CD4-positive, alpha-beta T cell treated with Interleukin-12 subunit alpha and Interleukin-12 subunit beta, for 1 hour (primary cell): ENCODE measurements at regions not wholly inside any gene's neighbourhood (a gene's known extent, or its start where the extent isn't known, plus 50 kb on each side); places are given as distances from the start of the nearest gene placed in this dataset.
"Not testable (repeated sequence)": the region's sequence is repeated elsewhere in the genome, so short reads cannot be mapped to it uniquely, and the experiment has no call there.

Experiments used
- DNase-seq: peaks from one replicate; pipeline ENCODE4 v3.0.0-alpha.2; 2020

DNA sequence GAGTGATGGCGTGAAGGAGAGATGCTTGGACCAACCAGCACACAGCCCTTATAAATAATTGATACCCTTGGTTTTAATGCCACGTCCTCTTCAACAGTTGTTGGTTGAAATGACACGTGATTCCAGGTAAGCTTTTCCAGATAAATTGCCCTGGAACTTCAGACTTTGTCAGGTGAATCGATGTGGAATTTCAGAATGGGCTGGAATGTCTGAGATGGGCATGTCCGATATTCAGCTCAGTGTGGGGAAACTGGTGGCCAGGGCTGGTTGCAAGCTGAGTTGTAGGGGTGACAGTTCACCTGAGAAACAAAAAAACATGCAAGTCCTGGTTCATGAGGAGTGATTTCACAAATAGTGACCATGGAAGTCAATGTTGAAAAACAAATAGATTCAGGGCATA lies 104.0 kb upstream of the PRKX start:
- DNase-seq, result not testable (repeated sequence)

DNA sequence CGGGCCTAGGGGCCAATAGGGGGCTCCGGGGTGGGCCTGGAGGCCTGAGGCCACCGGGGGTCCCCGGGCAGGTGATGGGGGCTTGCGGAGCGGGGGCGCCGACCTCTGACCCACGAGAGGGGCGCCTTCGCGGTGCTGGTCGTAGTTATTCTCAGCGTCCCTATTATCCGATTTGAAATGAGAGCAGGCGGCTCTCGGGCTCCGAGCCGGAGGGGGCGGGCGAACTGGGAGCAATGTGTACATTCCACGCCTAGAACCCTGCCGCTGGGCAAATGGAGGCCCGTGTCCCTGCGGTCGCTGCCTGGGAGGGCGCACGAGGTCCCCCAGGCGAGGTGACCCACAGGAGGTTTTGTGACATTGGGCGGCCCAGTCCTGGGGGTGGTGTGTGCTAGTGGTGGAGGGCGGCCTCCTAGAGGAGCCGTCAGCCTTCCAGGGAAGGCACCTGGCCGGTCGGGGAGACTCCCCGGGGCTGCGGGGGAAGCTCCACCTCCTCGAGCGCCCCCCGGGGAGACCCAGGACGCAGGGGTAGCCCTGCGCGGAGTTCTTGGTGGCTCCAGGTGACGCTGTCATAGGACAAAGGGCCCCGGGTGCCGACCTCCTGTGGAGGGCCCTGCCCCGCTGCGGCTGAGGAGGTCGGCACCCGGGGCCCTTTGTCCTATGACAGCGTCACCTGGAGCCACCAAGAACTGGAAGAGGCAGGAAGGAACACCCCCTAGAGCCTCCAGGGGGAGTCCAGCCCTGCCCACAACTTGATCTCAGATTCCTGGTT lies 102.6 kb upstream of the PRKX start:
- peak; percentile 28 for DNase-seq

DNA sequence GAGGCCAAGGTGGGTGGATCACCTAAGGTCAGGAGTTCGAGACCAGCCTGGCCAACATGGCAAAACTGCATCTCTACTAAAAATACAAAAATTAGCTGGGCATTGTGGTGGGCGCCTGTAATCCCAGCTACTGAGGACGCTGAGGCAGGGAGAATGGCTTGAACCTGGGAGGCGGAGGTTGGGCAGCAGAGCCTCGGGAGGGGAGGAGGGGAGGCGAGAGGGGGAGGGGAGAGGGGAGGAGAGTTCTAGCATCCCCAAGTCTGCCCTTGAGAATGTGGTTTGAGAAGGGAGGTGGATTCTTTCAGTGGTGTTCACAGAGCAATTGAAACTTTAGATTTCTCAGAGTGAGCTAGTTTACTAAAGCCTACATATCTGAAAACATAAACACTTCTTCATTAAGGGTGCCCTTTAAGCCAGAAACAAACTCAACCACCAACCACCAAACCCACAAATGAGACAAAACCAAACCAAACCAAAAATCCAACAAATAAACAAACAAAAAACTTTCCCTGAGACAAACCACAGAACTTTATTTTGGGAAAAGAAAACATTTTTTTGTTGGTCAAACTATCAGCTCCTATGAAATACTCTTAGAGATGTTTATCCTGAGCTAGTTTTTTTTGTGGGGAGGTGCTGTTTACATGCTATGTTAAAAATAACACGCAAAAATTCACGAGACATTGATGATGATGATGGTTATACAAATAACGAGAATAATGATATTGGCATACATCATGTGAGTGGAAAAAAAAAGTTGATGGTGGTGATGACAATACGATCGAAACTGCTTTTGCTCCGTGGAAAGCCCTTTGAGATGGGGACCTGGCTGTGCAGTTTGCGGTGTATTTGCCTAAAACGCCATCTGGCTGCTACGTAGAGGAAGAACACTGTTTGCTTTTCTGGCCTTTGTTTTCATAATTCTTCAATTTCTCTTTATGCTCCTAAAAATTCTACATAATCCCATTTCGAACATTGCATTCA lies 98.2 kb upstream of the PRKX start:
- DNase-seq, result peak; percentile 65

DNA sequence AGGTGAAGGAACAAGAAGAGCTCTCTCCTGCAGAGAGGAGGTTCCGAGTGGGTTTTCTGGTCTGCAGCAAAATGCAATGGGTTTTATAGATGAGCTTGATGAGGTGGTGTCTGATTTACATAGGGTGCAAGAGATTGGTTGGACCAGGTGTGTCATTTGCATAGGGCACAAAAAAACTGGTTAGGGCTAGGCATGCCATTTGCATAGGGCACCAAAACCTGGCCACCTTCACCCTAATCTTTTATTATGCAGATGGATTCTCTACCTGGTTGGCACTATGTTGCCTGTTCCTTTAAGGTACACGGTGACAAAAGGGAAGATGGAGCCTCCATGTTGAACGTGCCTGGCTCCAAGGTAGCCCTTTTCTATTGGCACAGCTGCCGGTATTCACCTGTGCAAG lies 94.5 kb upstream of the PRKX start:
- no peak for DNase-seq

DNA sequence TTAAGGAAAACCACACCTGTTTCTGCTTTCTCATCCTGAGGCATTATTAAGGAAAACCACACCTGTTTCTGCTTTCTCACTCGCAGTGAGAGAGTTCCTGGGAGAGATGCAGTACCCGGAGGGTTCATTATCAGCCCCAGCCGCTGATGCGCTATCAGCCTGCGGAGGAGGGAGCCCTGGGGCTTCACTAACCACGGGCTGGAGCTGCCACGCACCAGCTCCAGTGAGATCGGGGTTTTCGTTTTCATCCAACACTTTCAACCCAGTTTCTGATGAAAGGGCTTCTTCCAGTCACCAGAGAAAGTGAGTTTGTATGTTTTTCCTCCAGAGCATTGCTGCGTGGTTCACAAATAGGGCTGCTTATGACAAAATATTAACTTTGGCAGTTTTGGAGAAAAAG lies 93.2 kb upstream of the PRKX start:
- DNase-seq, result no peak

DNA sequence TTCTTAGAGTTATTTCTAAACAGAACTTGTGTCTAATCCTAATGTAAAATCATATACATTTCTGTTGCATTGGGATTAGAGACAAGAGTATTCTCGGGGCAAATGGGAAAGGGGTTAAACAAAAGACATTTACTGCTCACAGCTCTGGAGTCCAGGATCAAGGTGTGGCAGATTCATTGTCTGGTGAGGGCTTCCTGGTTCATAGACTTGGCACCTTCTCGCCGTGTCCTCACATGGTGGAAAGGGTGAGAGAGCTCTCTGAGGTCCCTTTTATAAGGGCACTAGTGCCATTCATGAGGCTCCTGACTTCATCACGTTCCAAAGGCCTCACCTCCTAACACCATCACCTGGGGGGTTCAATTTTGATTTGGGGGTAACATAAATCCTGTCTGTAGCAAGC lies 90.3 kb upstream of the PRKX start:
- DNase-seq, result no peak

DNA sequence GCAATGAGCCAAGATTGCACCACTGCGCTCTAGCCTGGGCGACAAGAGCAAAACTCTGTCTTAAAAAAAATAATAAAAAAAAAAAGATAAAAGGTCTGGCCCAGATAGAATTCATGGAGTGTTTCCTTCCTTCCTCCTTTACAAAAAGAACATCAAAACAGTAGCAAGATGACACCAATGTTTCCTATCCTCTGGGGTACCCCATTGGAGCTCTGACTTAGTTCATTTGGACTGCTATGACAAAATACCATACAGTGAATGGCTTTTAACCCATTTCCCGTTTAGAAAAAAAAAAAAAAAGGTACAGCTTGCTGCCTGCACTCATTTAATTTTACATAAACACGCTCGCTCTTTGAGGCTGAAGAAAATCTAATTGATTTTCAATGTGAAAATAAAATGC lies 89.9 kb upstream of the PRKX start:
- no peak for DNase-seq

DNA sequence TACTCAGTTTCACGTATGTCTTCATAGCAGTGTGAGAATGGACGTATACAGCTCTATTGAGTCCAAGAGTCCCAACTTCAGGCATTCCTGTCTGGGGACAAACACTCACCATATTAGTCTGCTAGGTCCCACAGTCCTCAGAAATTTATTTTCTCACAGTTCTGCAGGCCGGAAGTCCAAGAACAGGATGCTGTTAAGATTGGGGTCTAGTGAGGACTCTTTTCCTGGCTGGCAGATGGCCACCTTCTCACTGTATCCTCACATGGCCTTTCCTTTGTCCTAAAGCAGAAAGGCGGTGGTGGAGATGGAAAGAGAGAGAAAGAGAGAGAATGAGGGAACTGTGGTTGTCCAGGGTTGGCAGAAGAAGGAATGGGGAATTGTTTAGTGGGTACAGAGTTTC lies 82.0 kb upstream of the PRKX start:
- DNase-seq, result not testable (repeated sequence)

DNA sequence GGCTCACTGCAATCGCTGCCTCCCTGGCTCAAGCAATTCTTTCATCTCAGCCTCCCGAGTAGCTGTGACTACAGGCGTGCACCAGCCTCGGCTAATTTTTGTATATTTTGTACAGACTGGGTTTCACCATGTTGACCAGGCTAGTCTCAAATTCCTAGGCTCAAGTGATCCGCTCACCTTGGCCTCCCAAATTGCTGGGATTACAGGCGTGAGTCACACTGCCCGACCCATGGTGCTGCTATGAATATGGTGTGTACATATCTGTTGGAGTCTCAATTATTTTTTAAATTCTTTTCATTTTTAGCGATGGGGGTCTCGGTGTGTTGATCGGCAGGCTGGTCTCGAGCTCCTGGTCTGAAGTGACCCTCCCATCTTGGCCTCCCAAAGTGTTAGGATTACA lies 78.0 kb upstream of the PRKX start:
- DNase-seq, result no peak

DNA sequence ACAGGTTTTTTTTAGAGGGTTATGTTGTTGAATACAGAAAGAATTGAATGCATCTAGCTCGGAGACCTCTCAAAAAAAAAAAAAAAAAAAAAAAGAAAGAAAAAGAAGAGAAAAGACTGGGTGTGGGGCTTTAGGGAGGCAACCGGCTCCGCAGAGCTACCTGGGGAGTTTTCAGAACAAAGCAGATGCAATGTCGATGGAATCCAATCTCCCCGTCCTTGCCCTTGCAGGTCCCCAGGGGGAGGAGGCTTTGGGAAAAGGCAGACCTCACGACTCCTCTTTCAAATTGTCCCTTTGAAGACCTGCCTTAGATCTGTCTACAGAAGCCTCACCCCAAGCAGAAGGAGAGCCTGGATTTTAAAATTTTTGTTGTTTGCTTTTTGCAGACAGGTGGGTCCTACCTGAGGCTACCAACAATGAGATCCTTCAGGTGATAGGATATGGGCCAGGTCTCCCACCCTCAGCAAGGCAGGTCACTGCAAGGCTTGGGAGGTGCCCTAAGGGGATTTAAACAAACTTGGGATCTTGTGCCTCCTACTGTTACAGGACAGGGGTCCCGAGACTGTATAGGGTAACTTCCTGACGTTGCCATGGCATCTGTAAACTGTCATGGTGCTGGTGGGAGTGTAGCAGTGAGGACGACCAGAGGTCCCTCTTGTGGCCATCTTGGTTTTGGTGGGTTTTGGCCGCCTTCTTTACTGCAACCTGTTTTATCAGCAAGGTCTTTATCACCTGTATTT lies 75.2 kb upstream of the PRKX start:
- DNase-seq, result peak; percentile 30

DNA sequence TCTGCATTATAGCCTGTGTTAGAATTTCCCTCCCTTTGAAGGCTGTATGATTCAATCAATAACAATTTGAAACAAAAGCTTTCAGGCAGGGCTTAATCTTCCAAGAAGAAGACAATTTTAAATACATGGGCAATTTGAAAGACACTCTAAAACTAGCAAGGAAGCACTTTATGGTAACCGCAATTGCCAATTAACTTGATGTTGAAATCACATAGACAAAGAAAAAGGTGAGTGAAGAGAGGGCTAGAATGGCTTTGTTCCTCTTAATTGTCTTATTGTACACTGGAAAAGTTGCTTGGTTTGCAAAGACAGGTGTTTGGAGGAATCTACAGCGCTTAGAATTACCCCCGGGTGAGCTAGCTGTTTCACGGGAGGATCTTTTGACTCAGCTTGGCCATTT lies 74.4 kb upstream of the PRKX start:
- no peak for DNase-seq

DNA sequence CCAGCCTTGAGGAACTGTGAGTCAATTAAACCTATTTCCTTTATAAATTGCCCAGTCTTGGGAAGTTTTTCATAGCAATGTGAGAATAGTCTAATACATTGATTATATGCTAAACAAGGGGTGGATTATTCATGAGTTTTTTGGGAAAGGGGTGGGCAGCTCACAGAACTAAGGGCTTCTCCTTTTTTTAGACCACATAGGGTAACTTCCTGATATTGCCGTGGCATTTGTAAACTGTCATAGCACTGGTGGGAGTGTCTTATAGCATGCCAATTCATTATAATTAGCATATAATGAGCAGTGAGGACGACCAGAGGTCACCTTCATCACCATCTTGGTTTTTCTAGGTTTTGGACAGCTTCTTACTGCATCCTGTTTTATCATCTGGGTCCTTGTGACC lies 72.4 kb upstream of the PRKX start:
- not testable (repeated sequence) for DNase-seq

DNA sequence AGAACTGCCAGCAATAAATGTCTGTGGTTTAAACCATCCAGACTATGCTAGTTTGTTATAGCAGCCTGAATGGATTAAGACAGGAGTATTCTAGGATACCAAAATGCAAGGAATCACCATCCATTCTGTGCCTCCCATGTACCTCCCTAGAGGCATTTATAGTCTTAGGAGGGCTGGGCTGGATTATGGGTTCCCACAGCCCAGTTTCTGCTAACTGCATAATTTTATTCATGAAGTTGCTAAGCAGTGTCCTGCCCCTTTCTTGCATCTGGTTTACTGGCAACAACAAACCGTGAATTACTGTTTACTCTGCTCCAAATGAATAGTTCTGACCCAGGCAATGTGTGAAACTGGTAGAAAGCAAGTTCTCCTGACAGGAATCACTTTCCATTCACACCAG lies 67.1 kb upstream of the PRKX start:
- no peak for DNase-seq

DNA sequence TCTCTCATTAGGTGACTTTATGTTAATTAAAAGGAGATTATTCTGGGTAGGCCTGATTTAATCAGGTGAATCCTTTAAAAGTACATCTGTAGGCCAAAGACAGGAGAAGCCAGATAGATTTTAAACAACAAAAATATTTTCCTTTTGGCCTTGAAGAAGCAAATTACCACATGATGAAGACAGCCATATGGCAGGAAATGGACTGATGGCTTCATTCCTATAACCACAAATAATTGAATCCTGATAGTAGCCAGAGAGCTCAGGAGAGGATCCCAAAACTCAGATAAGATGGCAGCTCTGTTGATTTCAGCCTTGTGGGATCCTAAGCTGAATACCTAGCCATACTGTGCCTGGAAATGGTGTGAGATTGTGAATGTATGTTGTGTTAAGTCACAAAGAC lies 66.1 kb upstream of the PRKX start:
- no peak for DNase-seq

DNA sequence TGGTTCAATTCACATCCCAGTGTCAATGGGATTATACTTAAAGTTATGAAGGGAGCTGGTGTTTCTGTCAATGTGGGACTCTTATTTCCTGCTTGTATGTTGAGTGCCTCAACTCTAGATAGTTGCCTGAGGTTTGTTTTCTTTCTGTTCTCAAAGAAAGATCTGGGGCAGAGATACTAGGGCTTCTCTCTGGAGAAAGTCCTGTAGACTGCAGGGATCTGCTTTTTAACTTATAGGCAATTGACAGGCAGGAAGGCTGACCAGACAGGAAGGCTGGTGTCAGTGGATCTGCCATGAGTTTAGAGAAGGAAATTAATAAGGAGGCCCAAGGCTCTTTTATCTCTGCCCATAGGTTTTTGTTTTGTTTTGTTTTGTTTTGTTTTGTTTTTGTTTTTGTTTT lies 64.0 kb upstream of the PRKX start:
- peak; percentile 4 for DNase-seq

DNA sequence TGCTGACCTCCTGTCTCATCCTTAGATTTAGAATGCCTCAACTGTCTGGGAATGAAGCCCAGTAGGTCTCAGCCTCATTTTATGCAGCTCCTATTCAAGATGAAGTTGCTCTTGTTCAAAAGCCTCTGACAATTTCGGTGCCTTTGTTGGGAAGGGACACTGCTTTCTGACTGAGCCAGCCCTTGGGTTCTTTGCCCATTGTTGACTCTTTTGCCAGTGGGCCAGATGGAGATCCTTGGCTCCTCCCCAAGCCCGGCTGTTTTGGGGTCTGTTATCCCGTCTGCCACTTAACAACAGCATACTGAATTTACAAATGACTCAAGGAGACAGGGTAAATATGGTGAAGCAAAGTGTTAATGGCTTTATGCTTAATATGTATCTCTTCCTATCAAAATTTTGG lies 58.3 kb upstream of the PRKX start:
- no peak for DNase-seq

DNA sequence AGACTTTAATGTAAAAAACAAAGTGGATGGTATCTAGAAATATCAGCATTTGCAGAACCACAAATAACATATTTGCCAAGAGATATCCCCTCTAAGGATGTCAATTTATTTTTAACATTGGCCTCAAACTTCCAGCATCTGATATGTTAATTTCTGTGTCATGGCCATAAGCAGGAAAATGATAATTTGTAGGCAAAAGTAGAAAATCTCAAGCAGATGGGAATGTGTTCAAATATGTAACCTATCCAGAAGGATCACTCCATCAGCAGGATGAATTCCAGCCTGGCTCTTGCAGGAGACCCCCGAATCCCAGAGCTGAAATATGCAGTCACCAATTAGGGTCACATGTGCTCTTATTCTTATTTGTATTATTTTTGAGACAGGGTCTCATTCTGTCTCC lies 55.4 kb upstream of the PRKX start:
- DNase-seq, result no peak
